CD4-positive, alpha-beta T cell (primary cell): ENCODE measurements at regions not wholly inside any gene's neighbourhood (a gene's known extent, or its start where the extent isn't known, plus 50 kb on each side); places are given as distances from the start of the nearest gene placed in this dataset.

ENCODE experiments used
- ATAC-seq: fragments of 200-7000 bp; cut with Tn5 transposase; one replicate; pipeline ENCODE4 v1.10.0; 2022; ENCODE audit warnings: mild to moderate bottlenecking; ENCODE audit not compliant: poor library complexity
- CTCF ChIA-PET: fragments of 350-600 bp; sonication (Branson Sonifier 250); formaldehyde crosslinking; loops from one replicate; lab custom pipeline; 2021; ENCODE audit warnings: antibody characterized with exemption, inconsistent platforms; lab: Charles Lee
- POLR2A ChIA-PET: fragments of 350-600 bp; sonication (Branson Sonifier 250); formaldehyde crosslinking; loops from one replicate; lab custom pipeline; 2021; ENCODE audit warnings: antibody characterized with exemption, inconsistent platforms; lab: Charles Lee
- DNase-seq, 14 experiments: peaks; one replicate each; pipeline ENCODE4 v3.0.0-alpha.2; 2013 to 2020; ENCODE audit warnings: mixed read lengths in 2 of 14
- H3K27ac ChIP-seq, 2 donors: one replicate each; pipeline versions ENCODE4 v1.5.1 to v1.7.0; 2013; ENCODE audit warnings: low read length in 2 of 2, low read depth in 1 of 2, mild to moderate bottlenecking in 1 of 2
- H3K27me3 ChIP-seq, 2 experiments: 1 replicate in 1 of 2; 2 replicates in 1 of 2; pipeline versions ENCODE4 v1.6.1 to v1.7.0; 2013; ENCODE audit warnings: low read length in 2 of 2, control low read depth in 1 of 2, mild to moderate bottlenecking in 1 of 2, moderate library complexity in 1 of 2; ENCODE audit not compliant: insufficient read depth in 2 of 2, control insufficient read depth in 1 of 2
- H3K36me3 ChIP-seq: one replicate; pipeline ENCODE4 v1.6.1; 2013; ENCODE audit warnings: low read length, control low read depth; ENCODE audit not compliant: insufficient read depth
- H3K4me1 ChIP-seq: one replicate; pipeline ENCODE4 v1.6.1; 2013; ENCODE audit warnings: low read length, control low read depth; ENCODE audit not compliant: insufficient read depth
- H3K4me3 ChIP-seq: one replicate; pipeline ENCODE4 v1.5.1; 2013; ENCODE audit warnings: mild to moderate bottlenecking, low read length, moderate library complexity
- H3K9me3 ChIP-seq, 2 experiments: 1 replicate in 1 of 2; 2 replicates in 1 of 2; pipeline versions ENCODE4 v1.6.1 to v1.7.0; 2013; ENCODE audit warnings: low read length in 2 of 2, mild to moderate bottlenecking in 2 of 2, control low read depth in 1 of 2, moderate library complexity in 1 of 2; ENCODE audit not compliant: control insufficient read depth in 1 of 2, insufficient read depth in 1 of 2
- H3K27ac Mint-ChIP-seq: one replicate; pipeline ENCODE4 v1.8.0; 2020; ENCODE audit warnings: mixed read lengths
- H3K27me3 Mint-ChIP-seq: one replicate; pipeline ENCODE4 v1.8.0; 2021; ENCODE audit warnings: mixed read lengths
- H3K36me3 Mint-ChIP-seq: one replicate; pipeline ENCODE4 v1.8.0; 2021; ENCODE audit warnings: low read depth, mixed read lengths
- H3K4me1 Mint-ChIP-seq: one replicate; pipeline ENCODE4 v1.8.0; 2021; ENCODE audit warnings: low read depth, mixed read lengths
- H3K4me3 Mint-ChIP-seq: one replicate; pipeline ENCODE4 v1.8.0; 2020; ENCODE audit warnings: mild to moderate bottlenecking, mixed read lengths
- H3K9me3 Mint-ChIP-seq: one replicate; pipeline ENCODE4 v1.8.0; 2020; ENCODE audit warnings: mixed read lengths
- CTCF ChIP-seq: fragments of 200-600 bp; IDR thresholded peaks from one replicate; pipeline ENCODE4 v1.8.0; 2022; ENCODE audit warnings: antibody characterized with exemption, mild to moderate bottlenecking
- intact Hi-C, 2 experiments: fragments of 100-400 bp; cut with DNase I in 1 of 2; cut with micrococcal nuclease in 1 of 2; formaldehyde crosslinking; loops; one replicate each; pipeline versions ENCODE4 v1.15.1 to v1.9.0; 2023 to 2025; cut with DNase I, micrococcal nuclease

GRCh38 chr1:105684714-105685113, 1371.8 kb upstream of the PRMT6 start:
- Histone ChIP-seq H3K27me3 (no peaks in the 10 kb centered on the region), H3K9me3 (peaks cover 0 to 20% of the 10 kb centered on the region in 2 experiments), H3K27ac (no peak overlapping the region), H3K4me3 (no peak overlapping the region), H3K4me1 (no peaks in the 10 kb centered on the region), H3K36me3 (no peaks in the 10 kb centered on the region)
- ATAC-seq (no peak), DNase-seq (no peak)
- H3K27me3 Mint-ChIP-seq, result no peaks in the 10 kb centered on the region
- H3K27ac Mint-ChIP-seq, result no peak overlapping the region
- intact Hi-C loops, result no loop called here
- ChIA-PET POLR2A (no interaction called here), CTCF (no interaction called here)
- TF ChIP-seq CTCF, result no peak
- no peaks in the 10 kb centered on the region for H3K36me3 Mint-ChIP-seq
- no peaks in the 10 kb centered on the region for H3K4me1 Mint-ChIP-seq
- peaks cover 19% of the 10 kb centered on the region for H3K9me3 Mint-ChIP-seq
- H3K4me3 Mint-ChIP-seq, result no peak overlapping the region

DNA sequence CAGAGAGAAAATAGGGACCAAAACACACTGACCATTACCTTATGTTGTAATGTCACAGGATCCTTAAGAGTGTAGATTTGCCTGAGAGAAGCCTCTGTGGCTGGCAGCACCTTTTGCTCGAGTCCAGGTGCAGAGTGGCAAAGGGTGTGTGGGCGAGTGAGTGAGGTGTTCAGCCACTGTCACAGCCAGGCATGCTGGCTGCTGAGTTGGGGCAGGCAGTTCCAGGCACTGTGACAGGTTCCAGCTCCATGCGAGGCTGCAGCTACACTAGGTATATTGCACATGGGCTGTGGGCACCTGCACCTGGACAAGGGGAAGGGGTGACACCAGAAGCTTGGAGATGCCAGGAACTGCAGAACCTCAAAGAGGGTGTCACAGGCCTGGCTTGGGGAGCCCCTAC, 1370.4 kb upstream of the PRMT6 start:
- H3K27me3 Mint-ChIP-seq, result no peaks in the 10 kb centered on the region
- peaks cover 16% of the 10 kb centered on the region for H3K9me3 Mint-ChIP-seq
- Histone ChIP-seq H3K27ac (no peak overlapping the region), H3K36me3 (no peaks in the 10 kb centered on the region), H3K27me3 (no peaks in the 10 kb centered on the region), H3K4me3 (no peak overlapping the region), H3K4me1 (no peaks in the 10 kb centered on the region), H3K9me3 (peaks cover 0 to 20% of the 10 kb centered on the region in 2 experiments)
- no peak overlapping the region for H3K27ac Mint-ChIP-seq
- H3K4me3 Mint-ChIP-seq, result no peak overlapping the region
- TF ChIP-seq CTCF, result no peak
- ChIA-PET CTCF (no interaction called here), POLR2A (no interaction called here)
- DNase-seq, result no peak
- H3K4me1 Mint-ChIP-seq, result no peaks in the 10 kb centered on the region
- no peaks in the 10 kb centered on the region for H3K36me3 Mint-ChIP-seq
- intact Hi-C loops, result no loop called here
- ATAC-seq, result no peak

GRCh38 chr1:105686874-105687690, 1369.4 kb upstream of the PRMT6 start:
- Histone ChIP-seq H3K4me3 (no peak overlapping the region), H3K4me1 (no peaks in the 10 kb centered on the region), H3K27ac (no peak overlapping the region), H3K27me3 (no peaks in the 10 kb centered on the region), H3K36me3 (no peaks in the 10 kb centered on the region), H3K9me3 (peaks cover 0 to 20% of the 10 kb centered on the region in 2 experiments)
- no peak for ATAC-seq
- H3K36me3 Mint-ChIP-seq, result no peaks in the 10 kb centered on the region
- peak in 1 of 14 experiments; percentile 9 for DNase-seq
- intact Hi-C loops, result no loop called here
- no peaks in the 10 kb centered on the region for H3K27me3 Mint-ChIP-seq
- ChIA-PET POLR2A (no interaction called here), CTCF (no interaction called here)
- H3K4me3 Mint-ChIP-seq, result no peak overlapping the region
- no peak overlapping the region for H3K27ac Mint-ChIP-seq
- no peaks in the 10 kb centered on the region for H3K4me1 Mint-ChIP-seq
- H3K9me3 Mint-ChIP-seq, result peaks cover 16% of the 10 kb centered on the region
- no peak for TF ChIP-seq CTCF
